ENCODE measurements at regions not wholly inside any gene's neighbourhood (a gene's known extent, or its start where the extent isn't known, plus 50 kb on each side); places are given as distances from the start of the nearest gene placed in this dataset.

DNA sequence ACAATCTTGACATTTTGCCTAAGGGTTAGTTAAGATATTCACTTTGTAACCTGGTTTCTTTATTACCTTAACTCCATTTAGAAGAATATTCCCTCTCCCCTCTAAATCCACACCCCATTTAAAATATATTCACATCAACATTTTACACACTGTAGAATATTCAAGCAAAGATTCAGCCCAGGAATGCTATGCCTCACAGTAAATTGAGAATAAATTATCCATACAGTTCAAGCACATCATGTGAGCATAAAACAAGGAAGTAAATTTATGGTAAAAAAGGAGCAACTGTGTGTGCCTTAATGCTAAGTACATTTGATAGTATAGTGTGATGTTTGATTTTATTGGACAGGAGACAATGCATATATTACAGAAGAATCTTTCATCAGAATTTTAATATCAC lies 806.6 kb upstream of the KIF2B start:
- TF ChIP-seq, protein P1, sequence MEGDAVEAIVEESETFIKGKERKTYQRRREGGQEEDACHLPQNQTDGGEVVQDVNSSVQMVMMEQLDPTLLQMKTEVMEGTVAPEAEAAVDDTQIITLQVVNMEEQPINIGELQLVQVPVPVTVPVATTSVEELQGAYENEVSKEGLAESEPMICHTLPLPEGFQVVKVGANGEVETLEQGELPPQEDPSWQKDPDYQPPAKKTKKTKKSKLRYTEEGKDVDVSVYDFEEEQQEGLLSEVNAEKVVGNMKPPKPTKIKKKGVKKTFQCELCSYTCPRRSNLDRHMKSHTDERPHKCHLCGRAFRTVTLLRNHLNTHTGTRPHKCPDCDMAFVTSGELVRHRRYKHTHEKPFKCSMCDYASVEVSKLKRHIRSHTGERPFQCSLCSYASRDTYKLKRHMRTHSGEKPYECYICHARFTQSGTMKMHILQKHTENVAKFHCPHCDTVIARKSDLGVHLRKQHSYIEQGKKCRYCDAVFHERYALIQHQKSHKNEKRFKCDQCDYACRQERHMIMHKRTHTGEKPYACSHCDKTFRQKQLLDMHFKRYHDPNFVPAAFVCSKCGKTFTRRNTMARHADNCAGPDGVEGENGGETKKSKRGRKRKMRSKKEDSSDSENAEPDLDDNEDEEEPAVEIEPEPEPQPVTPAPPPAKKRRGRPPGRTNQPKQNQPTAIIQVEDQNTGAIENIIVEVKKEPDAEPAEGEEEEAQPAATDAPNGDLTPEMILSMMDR (conservative IDR thresholded peaks at IDR 0.05 in 1 of 2, IDR thresholded peaks at IDR 0.05 in 1 of 2; ENCODE audit: low read depth in 1 of 2, low read length in 2 of 2), result no peak
- TF ChIP-seq EZH2 (IDR thresholded peaks at IDR 0.05; ENCODE audit: low read length, missing control alignments), result no peak
